ENCODE measurements at regions not wholly inside any gene's neighbourhood (a gene's known extent, or its start where the extent isn't known, plus 50 kb on each side); places are given as distances from the start of the nearest gene placed in this dataset.

- no peak for DNase-seq
Observed at GRCh38 chr2:5991305-5991968, 299.3 kb downstream of the SOX11 start.

- no peak for DNase-seq
Observed at GRCh38 chr2:5995832-5996231, 303.6 kb downstream of the SOX11 start.

DNA sequence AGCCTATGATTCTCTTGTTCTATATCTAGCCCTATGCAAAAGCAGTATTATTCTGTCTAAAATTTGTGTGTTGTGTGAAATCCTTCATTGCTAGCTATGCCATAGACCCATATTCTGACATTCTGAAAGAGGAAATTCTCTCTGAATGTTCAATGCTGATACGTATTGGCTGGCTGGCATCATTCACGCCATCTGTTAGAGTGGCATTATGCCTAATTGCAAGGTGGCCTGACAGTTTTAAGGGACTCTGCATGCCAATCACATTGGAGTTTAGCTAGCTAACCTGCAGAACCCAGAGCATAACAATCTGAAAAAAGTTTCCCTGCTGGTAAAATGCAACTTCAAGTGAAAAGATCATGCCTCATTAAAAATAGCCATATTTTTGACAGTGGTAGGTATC lies 316.0 kb downstream of the SOX11 start:
- no peak for DNase-seq

DNA sequence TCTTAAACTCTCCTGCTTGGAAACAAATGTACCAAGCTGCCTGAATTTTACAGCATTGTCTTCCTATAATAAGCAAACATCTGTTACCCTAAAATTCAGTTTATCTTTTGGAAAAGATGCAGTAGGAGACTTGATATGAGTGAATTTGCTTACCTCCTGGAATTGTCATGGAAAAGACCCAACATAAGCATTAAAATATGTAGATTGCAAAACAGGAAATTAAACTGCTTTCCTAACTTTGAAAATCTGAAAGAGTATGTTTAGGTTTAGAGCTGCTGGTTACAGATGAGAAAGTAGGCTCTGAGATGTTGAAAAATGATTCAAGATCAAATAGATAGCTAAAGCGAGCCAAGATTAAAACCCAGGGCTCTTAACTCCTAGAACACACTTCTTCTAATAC lies 316.5 kb downstream of the SOX11 start:
- no peak for DNase-seq

DNA sequence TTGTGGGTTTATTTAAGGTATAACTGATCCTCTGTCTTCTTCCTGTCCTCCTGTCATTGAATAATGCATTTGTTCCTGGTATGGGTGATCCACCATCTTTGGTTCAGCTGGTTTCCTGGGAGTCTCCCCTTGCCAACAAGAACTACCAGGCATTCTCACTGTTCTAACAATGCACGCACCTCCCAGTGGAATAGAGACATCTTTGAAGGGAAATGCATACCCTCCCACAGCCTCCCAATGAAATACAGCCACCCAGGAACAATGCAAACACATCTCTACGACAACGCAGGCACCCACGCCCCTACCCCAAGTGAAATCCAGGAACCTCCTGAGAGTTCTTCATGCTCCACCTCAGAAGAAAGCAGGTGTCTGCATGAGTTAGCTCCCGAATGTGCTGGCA lies 318.0 kb downstream of the SOX11 start:
- DNase-seq, result no peak

DNA sequence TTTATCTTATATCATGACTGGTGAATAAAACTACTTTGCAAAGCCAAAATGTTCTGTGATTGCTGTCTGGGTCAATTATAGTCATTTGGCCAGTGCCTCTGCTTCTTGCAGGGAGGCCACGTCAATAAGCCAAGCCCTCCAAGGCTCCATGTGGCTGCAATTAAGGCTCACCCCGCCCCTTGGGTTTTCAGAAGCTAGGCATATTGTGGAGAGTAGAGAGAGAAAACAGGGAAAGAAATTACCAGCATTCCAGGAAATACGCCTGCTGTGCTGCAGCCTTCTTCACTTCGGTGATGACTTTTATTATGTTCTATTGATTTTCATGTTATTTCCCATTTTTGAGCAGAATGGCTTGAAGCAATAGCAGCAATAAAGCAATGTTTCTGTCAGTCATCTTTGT lies 319.7 kb downstream of the SOX11 start:
- no peak for DNase-seq

GRCh38 chr2:6017736-6018286 lies 325.6 kb downstream of the SOX11 start:
- no peak for DNase-seq

DNA sequence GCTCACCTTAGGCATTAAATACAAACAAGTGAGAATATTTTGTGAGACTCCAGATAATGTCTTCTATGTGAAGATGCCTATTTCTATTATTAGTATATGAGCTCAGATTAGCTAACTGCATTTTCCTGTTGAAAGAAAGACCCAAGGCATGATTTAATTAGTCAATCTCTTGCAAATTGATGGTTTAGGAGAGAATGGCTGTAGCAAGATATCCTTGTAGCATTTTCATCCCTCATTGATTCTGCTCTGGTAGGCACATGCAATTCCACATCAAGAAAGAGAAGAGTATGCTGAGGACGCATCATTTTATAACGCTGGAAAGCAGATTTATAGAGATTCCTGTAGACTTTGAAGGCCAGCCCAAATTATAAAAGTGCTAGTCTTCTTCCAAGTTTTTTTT lies 332.0 kb downstream of the SOX11 start:
- DNase-seq, result no peak

GRCh38 chr2:6024784-6025183 lies 332.6 kb downstream of the SOX11 start:
- DNase-seq, result no peak

DNA sequence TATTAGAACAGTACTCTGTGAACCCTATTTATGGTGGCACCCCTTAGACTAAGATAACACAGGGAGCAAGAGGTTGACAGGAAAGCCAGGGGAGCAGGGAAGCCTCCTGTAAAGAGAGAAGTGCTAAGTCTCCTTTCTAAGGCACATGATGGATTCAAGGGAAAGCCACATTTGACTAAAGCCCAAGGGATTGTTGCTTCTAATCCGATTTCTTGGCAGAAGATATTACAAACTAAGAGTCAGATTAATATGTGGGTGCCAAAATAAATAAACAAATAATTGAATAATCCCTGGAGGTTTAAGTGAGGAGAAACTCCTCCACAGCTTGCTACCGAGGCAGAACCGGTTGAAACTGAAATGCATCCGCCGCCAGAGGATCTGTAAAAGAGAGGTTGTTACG lies 333.2 kb downstream of the SOX11 start:
- no peak for DNase-seq

- DNase-seq, result no peak
Observed at GRCh38 chr2:6027066-6027465, 334.9 kb downstream of the SOX11 start.

DNA sequence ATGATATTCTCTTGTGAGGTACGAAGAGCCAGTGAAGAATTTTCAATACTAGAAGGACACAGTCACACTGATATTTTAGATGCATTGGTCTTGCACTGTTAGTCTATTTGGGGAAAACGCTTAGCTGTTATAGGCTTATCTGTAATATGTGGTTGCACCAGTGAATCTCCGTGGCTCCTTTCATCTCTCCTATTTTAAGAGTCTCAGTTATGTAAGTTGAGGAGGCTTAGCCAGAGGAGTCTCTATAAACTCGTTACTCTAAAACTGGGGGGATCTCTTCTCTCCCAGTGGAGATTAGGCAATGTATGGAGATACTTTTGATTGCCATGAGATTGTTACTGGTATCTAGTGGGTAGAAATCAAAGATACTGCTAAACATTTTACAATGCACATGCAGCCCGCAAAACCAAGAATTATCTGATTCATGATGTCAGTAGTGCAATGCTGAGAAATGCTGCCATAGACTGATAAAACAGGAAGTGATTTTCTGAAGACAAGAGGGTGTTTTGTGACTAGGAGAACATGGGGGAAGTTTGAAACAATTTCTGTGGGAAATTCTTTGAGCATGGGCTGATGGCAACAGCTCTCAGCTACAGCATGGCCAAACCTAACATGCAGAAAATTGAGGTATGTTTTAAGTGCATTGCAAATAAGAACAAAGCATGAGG lies 339.1 kb downstream of the SOX11 start:
- no peak for DNase-seq

- no peak for DNase-seq
Observed at GRCh38 chr2:6036211-6036610, 344.0 kb downstream of the SOX11 start.

GRCh38 chr2:6043238-6043637 lies 351.1 kb downstream of the SOX11 start:
- DNase-seq, result no peak

GRCh38 chr2:6052649-6053048 lies 360.5 kb downstream of the SOX11 start:
- no peak for DNase-seq

- peak; percentile 56 for DNase-seq
Observed at GRCh38 chr2:6053743-6054142, 361.6 kb downstream of the SOX11 start.

- peak; percentile 74 for DNase-seq
Observed at GRCh38 chr2:6054161-6054671, 362.0 kb downstream of the SOX11 start.

DNA sequence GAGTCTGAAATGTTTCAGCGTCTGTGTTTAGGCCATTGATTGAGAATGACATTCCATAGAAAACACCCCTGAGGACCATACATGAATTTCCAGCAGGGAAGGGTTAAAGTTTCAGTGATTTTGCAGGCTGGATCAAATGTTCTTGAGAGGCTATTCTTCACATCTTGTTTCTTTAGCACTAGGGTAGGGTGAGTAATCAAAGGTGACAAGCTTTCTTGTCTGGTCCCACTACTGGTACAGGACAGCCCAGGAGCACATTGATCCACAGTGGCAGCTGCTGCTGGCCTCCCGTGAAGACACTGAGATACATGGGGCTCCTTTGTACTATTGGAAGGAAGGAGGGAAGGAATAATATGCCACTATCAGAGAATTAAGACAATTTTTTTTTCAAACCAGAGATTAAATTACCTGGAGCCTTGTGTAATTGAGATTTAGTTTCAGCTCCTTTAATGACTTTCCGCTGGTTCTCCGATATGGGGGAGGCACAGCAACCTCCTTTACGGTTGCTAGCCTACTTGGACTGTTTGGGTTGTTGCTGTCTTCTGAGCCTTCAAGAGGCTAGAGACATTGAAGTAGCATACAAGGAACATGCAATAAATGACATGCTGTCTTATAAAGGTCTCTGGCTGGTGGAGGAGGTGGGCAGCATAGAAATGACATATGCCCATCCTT lies 368.9 kb downstream of the SOX11 start:
- no peak for DNase-seq

GRCh38 chr2:6064757-6065156 lies 372.6 kb downstream of the SOX11 start:
- DNase-seq, result no peak

- no peak for DNase-seq
Observed at GRCh38 chr2:6065703-6066102, 373.5 kb downstream of the SOX11 start.

DNA sequence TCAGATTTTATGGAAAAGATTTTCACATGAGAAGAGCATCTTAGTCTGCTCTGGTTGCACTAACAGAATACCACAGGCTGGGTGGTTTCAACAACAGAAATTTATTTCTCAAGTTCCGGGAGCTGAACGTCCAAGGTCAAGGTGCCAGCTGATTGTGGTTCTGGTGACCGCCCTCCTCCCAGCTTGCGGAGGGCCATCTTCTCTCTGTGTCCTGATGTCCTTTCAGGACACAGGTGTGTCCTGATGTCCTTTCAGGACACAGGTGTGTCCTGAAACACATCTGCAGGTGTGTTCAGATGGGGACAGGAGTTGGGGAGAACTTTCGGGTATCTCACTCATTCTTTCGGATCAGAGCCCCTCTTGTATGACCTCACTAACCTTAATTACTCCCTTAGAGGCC lies 374.9 kb downstream of the SOX11 start:
- DNase-seq, result no peak

DNA sequence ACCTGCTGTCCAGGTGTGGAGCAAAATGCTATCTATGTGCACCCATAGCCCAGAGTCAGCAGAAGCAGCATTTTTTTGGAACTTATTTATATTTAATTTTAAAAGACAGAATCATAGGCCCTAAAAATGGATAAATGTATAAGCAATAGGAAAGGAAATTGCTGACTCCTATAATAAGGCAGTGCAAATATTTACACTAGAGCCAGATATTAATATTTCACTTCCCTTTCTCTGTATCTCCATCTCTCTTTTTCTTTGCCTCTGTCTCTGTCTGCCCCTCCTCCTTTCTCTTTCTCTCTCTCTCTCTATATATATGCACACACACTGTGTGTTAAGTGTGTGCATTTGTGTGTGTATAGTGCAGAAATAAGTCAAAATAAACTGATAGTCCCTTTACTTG lies 375.6 kb downstream of the SOX11 start:
- DNase-seq, result no peak

DNA sequence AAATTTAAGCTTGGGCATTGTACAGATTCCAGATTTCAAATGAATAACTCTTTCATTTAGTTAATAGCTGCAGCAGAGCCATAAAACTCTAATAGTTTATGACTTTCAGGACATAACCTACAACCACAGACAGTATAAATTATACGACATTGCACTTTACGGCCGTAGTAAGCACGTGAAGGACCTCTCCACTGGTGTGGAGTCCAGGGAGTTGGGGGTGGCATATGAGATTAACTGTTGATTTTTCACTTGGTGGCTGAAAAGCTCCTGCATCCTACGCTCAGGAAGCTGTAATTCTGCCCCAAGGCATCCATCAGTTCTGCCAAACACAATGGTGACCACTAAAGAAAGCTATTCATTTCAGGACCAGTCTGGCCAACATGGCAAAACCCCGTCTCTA lies 376.2 kb downstream of the SOX11 start:
- peak; percentile 86 for DNase-seq

- DNase-seq, result peak; percentile 94
Observed at GRCh38 chr2:6069381-6069780, 377.2 kb downstream of the SOX11 start.

Data from NCI-H187 treated with DMSO at 0.1 percent for 48 hours (cell line).